GM23338 (cell line): ENCODE measurements at regions not wholly inside any gene's neighbourhood (a gene's known extent, or its start where the extent isn't known, plus 50 kb on each side); places are given as distances from the start of the nearest gene placed in this dataset.

Source experiments
- ATAC-seq: fragments of 200-7000 bp; cut with Tn5 transposase; 3 replicates; pipeline ENCODE4 v1.9.1; 2020
- DNase-seq: peaks from one replicate; pipeline ENCODE4 v3.0.0-alpha.2; 2015; ENCODE audit warnings: low spot score
- H2AFZ ChIP-seq: fragments of 200-600 bp; sonication (generic); 2 replicates; pipeline ENCODE4 v1.8.0; 2016; ENCODE audit warnings: antibody characterized with exemption, mild to moderate bottlenecking, moderate library complexity
- H3F3A ChIP-seq: fragments of 200-600 bp; sonication (generic); replicated peaks from 2 replicates; pipeline ENCODE4 v1.8.0; 2017; ENCODE audit warnings: antibody characterized with exemption, mixed run types, low read depth
- H3K27ac ChIP-seq: fragments of 200-600 bp; sonication (generic); 2 replicates; pipeline ENCODE4 v1.6.1; 2016; ENCODE audit warnings: low read depth
- H3K27me3 ChIP-seq: fragments of 200-600 bp; sonication (generic); 2 replicates; pipeline ENCODE4 v1.8.0; 2016; ENCODE audit warnings: mild to moderate bottlenecking, mixed run types, moderate library complexity; ENCODE audit not compliant: insufficient read depth
- H3K36me3 ChIP-seq: fragments of 200-600 bp; sonication (generic); 2 replicates; pipeline ENCODE4 v1.8.0; 2016; ENCODE audit warnings: mild to moderate bottlenecking; ENCODE audit not compliant: insufficient read depth
- H3K4me1 ChIP-seq: fragments of 200-600 bp; sonication (generic); 2 replicates; pipeline ENCODE4 v1.8.0; 2016; ENCODE audit warnings: mild to moderate bottlenecking, moderate library complexity; ENCODE audit not compliant: insufficient read depth
- H3K4me2 ChIP-seq: fragments of 200-600 bp; sonication (generic); 2 replicates; pipeline ENCODE4 v1.7.1; 2017; ENCODE audit warnings: mixed run types
- H3K4me3 ChIP-seq: fragments of 200-600 bp; sonication (generic); 2 replicates; pipeline ENCODE4 v1.6.1; 2016; ENCODE audit warnings: mixed run types
- H3K79me2 ChIP-seq: fragments of 200-600 bp; sonication (generic); replicated peaks from 2 replicates; pipeline ENCODE4 v1.8.0; 2017; ENCODE audit warnings: mild to moderate bottlenecking; ENCODE audit not compliant: insufficient read depth
- H3K9me2 ChIP-seq: fragments of 200-600 bp; sonication (generic); 2 replicates; pipeline ENCODE4 v1.8.0; 2017; ENCODE audit not compliant: insufficient read depth
- H4K20me1 ChIP-seq: fragments of 200-600 bp; sonication (generic); replicated peaks from 2 replicates; pipeline ENCODE4 v1.8.0; 2017; ENCODE audit warnings: mild to moderate bottlenecking; ENCODE audit not compliant: insufficient read depth
- H3K27ac Mint-ChIP-seq: 2 replicates; pipeline ENCODE4 v1.8.0; 2020; ENCODE audit warnings: inconsistent platforms, mild to moderate bottlenecking, moderate library complexity, mixed read lengths
- H3K27me3 Mint-ChIP-seq: 3 replicates; pipeline ENCODE4 v1.8.0; 2022; ENCODE audit warnings: low read depth, mild to moderate bottlenecking, moderate library complexity, mixed read lengths, inconsistent platforms; ENCODE audit not compliant: insufficient read depth, poor library complexity
- H3K36me3 Mint-ChIP-seq: 3 replicates; pipeline ENCODE4 v1.8.0; 2021; ENCODE audit warnings: low read depth, mild to moderate bottlenecking, inconsistent platforms, moderate library complexity, mixed read lengths
- H3K4me1 Mint-ChIP-seq: 3 replicates; pipeline ENCODE4 v1.8.0; 2020; ENCODE audit warnings: mild to moderate bottlenecking, inconsistent platforms, mixed read lengths
- H3K4me3 Mint-ChIP-seq: 3 replicates; pipeline ENCODE4 v1.8.0; 2021; ENCODE audit warnings: moderate library complexity, mild to moderate bottlenecking, inconsistent platforms, mixed read lengths
- H3K9me3 Mint-ChIP-seq: 3 replicates; pipeline ENCODE4 v1.8.0; 2020; ENCODE audit warnings: moderate library complexity, mild to moderate bottlenecking, inconsistent platforms, mixed read lengths
- CREB1 ChIP-seq: fragments of 250-450 bp; sonication (Bioruptor Pico); IDR thresholded peaks from 2 replicates; pipeline ENCODE4 v1.5.0; 2020; ENCODE audit warnings: low read depth, mild to moderate bottlenecking, moderate library complexity
- EZH2 ChIP-seq: fragments of 200-600 bp; sonication (generic); IDR thresholded peaks from one replicate; pipeline ENCODE4 v1.8.0; 2017; ENCODE audit warnings: antibody characterized with exemption, mild to moderate bottlenecking, low read depth; ENCODE audit not compliant: unreplicated experiment
- EZH2phosphoT487 ChIP-seq: fragments of 200-600 bp; sonication (generic); IDR thresholded peaks from one replicate; pipeline ENCODE4 v1.8.1; 2018; ENCODE audit warnings: antibody characterized with exemption; ENCODE audit not compliant: unreplicated experiment
- JUNB ChIP-seq: IDR thresholded peaks from one replicate; pipeline ENCODE4 v1.6.1; 2016; ENCODE audit warnings: antibody characterized with exemption; ENCODE audit not compliant: unreplicated experiment
- NANOG ChIP-seq: IDR thresholded peaks from 2 replicates; pipeline ENCODE4 v1.6.1; 2016; ENCODE audit warnings: antibody characterized with exemption, borderline replicate concordance
- POLR2AphosphoS5 ChIP-seq: IDR thresholded peaks from 2 replicates; pipeline ENCODE4 v1.6.1; 2016; ENCODE audit warnings: antibody characterized with exemption, low read depth
- STAT1 ChIP-seq: IDR thresholded peaks from one replicate; pipeline ENCODE4 v1.6.1; 2016; ENCODE audit warnings: antibody characterized with exemption; ENCODE audit not compliant: unreplicated experiment
- ZNF114 ChIP-seq: fragments of 250-450 bp; sonication (Bioruptor Pico); IDR thresholded peaks from 2 replicates; pipeline ENCODE4 v1.5.0; 2020; ENCODE audit warnings: mild to moderate bottlenecking, moderate library complexity
- ZNF331 ChIP-seq: fragments of 250-450 bp; sonication (Bioruptor Pico); IDR thresholded peaks from 2 replicates; pipeline ENCODE4 v1.5.0; 2020; ENCODE audit warnings: low read depth, mild to moderate bottlenecking, moderate library complexity
- TF ChIP-seq, protein P1 (sequence below): fragments of 250-450 bp; sonication (Bioruptor Pico); IDR thresholded peaks from 2 replicates; pipeline ENCODE4 v1.5.0; 2020; ENCODE audit warnings: mild to moderate bottlenecking, moderate library complexity
- TF ChIP-seq, protein P2 (sequence below): IDR thresholded peaks from one replicate; pipeline ENCODE4 v1.6.1; 2018; ENCODE audit warnings: antibody characterized with exemption; ENCODE audit not compliant: unreplicated experiment
- TF ChIP-seq, protein P3 (sequence below): IDR thresholded peaks from 2 replicates; pipeline ENCODE4 v1.6.1; 2016; ENCODE audit warnings: antibody characterized with exemption
- TF ChIP-seq, protein P4 (sequence below), 2 experiments: fragments of 200-600 bp in 1 of 2; sonication (generic) in 1 of 2; conservative IDR thresholded peaks; 2 replicates each; pipeline versions ENCODE4 v1.5.1 to v1.6.1; 2016 to 2017; ENCODE audit warnings: antibody characterized with exemption in 2 of 2, low read depth in 2 of 2, mild to moderate bottlenecking in 2 of 2, moderate library complexity in 1 of 2

DNA sequence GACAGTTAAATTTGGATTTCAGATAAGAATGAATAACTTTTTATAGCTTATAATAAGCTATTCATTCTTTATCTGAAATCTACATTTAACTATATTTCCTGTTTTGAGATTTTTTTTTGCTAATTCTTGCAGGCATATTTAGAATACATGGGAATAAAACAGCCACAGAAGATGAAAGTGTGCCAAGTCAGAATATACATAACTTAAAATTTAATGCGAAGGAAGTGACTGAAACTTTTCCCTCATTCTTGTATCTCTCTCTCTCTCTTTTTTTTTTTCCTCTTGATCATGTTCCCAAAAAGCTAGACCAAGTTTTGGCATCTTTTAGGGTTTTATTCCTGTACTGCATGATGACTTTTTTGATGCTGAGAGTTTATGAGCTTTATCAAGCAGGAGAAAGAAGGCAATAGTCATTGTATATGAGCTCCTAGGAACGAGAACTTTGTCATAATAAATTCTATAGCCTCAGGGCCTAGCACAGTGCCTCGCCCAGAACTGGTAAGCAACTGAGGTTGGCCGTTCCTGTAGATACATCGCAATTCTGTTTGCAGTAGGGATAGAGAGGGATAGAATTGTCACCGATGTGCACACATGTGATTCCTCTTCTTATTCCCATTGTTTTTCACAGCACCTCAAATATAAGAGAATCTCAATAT, 205.2 kb downstream of the MYLK4 start (continued):
- TF ChIP-seq, protein P1, sequence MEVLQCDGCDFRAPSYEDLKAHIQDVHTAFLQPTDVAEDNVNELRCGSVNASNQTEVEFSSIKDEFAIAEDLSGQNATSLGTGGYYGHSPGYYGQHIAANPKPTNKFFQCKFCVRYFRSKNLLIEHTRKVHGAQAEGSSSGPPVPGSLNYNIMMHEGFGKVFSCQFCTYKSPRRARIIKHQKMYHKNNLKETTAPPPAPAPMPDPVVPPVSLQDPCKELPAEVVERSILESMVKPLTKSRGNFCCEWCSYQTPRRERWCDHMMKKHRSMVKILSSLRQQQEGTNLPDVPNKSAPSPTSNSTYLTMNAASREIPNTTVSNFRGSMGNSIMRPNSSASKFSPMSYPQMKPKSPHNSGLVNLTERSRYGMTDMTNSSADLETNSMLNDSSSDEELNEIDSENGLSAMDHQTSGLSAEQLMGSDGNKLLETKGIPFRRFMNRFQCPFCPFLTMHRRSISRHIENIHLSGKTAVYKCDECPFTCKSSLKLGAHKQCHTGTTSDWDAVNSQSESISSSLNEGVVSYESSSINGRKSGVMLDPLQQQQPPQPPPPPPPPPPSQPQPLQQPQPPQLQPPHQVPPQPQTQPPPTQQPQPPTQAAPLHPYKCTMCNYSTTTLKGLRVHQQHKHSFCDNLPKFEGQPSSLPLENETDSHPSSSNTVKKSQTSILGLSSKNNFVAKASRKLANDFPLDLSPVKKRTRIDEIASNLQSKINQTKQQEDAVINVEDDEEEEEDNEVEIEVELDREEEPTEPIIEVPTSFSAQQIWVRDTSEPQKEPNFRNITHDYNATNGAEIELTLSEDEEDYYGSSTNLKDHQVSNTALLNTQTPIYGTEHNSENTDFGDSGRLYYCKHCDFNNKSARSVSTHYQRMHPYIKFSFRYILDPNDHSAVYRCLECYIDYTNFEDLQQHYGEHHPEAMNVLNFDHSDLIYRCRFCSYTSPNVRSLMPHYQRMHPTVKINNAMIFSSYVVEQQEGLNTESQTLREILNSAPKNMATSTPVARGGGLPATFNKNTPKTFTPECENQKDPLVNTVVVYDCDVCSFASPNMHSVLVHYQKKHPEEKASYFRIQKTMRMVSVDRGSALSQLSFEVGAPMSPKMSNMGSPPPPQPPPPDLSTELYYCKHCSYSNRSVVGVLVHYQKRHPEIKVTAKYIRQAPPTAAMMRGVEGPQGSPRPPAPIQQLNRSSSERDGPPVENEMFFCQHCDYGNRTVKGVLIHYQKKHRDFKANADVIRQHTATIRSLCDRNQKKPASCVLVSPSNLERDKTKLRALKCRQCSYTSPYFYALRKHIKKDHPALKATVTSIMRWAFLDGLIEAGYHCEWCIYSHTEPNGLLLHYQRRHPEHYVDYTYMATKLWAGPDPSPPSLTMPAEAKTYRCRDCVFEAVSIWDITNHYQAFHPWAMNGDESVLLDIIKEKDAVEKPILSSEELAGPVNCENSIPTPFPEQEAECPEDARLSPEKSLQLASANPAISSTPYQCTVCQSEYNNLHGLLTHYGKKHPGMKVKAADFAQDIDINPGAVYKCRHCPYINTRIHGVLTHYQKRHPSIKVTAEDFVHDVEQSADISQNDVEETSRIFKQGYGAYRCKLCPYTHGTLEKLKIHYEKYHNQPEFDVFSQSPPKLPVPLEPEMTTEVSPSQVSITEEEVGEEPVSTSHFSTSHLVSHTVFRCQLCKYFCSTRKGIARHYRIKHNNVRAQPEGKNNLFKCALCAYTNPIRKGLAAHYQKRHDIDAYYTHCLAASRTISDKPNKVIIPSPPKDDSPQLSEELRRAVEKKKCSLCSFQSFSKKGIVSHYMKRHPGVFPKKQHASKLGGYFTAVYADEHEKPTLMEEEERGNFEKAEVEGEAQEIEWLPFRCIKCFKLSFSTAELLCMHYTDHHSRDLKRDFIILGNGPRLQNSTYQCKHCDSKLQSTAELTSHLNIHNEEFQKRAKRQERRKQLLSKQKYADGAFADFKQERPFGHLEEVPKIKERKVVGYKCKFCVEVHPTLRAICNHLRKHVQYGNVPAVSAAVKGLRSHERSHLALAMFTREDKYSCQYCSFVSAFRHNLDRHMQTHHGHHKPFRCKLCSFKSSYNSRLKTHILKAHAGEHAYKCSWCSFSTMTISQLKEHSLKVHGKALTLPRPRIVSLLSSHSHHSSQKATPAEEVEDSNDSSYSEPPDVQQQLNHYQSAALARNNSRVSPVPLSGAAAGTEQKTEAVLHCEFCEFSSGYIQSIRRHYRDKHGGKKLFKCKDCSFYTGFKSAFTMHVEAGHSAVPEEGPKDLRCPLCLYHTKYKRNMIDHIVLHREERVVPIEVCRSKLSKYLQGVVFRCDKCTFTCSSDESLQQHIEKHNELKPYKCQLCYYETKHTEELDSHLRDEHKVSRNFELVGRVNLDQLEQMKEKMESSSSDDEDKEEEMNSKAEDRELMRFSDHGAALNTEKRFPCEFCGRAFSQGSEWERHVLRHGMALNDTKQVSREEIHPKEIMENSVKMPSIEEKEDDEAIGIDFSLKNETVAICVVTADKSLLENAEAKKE (CRISPR knock-in tag) = no peak
- TF ChIP-seq, protein P2, sequence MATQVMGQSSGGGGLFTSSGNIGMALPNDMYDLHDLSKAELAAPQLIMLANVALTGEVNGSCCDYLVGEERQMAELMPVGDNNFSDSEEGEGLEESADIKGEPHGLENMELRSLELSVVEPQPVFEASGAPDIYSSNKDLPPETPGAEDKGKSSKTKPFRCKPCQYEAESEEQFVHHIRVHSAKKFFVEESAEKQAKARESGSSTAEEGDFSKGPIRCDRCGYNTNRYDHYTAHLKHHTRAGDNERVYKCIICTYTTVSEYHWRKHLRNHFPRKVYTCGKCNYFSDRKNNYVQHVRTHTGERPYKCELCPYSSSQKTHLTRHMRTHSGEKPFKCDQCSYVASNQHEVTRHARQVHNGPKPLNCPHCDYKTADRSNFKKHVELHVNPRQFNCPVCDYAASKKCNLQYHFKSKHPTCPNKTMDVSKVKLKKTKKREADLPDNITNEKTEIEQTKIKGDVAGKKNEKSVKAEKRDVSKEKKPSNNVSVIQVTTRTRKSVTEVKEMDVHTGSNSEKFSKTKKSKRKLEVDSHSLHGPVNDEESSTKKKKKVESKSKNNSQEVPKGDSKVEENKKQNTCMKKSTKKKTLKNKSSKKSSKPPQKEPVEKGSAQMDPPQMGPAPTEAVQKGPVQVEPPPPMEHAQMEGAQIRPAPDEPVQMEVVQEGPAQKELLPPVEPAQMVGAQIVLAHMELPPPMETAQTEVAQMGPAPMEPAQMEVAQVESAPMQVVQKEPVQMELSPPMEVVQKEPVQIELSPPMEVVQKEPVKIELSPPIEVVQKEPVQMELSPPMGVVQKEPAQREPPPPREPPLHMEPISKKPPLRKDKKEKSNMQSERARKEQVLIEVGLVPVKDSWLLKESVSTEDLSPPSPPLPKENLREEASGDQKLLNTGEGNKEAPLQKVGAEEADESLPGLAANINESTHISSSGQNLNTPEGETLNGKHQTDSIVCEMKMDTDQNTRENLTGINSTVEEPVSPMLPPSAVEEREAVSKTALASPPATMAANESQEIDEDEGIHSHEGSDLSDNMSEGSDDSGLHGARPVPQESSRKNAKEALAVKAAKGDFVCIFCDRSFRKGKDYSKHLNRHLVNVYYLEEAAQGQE = no peak
- no peak for TF ChIP-seq POLR2AphosphoS5
- TF ChIP-seq ZNF331 = no peak

DNA sequence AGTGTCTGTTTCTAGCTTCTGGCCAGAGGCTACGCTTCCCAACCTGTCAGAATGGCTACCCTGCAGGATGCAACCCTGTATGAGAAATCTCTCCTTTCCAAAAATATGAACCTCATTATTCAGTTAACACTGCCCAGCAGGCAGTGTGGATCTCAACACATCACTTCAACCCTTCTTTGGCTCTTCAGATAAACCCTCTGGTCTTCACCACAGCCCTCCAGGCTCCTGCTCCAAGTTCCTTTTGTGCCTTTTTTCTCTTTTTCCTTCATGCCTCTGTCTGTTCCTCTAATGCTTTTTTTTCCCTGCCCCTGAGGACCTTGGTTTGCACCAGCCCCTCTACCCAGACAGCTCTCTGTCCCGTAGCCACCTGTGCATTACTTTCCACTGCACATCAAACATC, 207.4 kb downstream of the MYLK4 start:
- no peaks in the 10 kb centered on the region for H3F3A ChIP-seq
- H3K4me3 ChIP-seq = no peak overlapping the region
- H2AFZ ChIP-seq = no peak overlapping the region
- H3K9me2 ChIP-seq = 0 out of 2 replicates have a peak, but pooled peaks cover 3% of the 10 kb centered on the region
- no peaks in the 10 kb centered on the region for H4K20me1 ChIP-seq
- peaks cover 2% of the 10 kb centered on the region; the same call in 1 of the 3 replicates for H3K36me3 Mint-ChIP-seq
- no peaks in the 10 kb centered on the region for H3K27me3 ChIP-seq
- no peaks in the 10 kb centered on the region for H3K27me3 Mint-ChIP-seq
- H3K4me1 Mint-ChIP-seq = no peaks in the 10 kb centered on the region
- no peak overlapping the region for H3K4me3 Mint-ChIP-seq
- peaks cover 11% of the 10 kb centered on the region for H3K9me3 Mint-ChIP-seq
- no peaks in the 10 kb centered on the region for H3K36me3 ChIP-seq
- H3K4me1 ChIP-seq = no peaks in the 10 kb centered on the region
- ATAC-seq = no peak
- DNase-seq = no peak
- H3K27ac ChIP-seq = no peak overlapping the region
- no peaks in the 10 kb centered on the region for H3K79me2 ChIP-seq
- H3K4me2 ChIP-seq = no peak overlapping the region
- no peak overlapping the region for H3K27ac Mint-ChIP-seq
- TF ChIP-seq EZH2 (no peak), POLR2AphosphoS5 (no peak), EZH2phosphoT487 (no peak), ZNF114 (CRISPR knock-in tag) (no peak), CREB1 (CRISPR knock-in tag) (no peak), ZNF331 (no peak), STAT1 (no peak), JUNB (no peak), NANOG (no peak)
- TF ChIP-seq, protein P3, sequence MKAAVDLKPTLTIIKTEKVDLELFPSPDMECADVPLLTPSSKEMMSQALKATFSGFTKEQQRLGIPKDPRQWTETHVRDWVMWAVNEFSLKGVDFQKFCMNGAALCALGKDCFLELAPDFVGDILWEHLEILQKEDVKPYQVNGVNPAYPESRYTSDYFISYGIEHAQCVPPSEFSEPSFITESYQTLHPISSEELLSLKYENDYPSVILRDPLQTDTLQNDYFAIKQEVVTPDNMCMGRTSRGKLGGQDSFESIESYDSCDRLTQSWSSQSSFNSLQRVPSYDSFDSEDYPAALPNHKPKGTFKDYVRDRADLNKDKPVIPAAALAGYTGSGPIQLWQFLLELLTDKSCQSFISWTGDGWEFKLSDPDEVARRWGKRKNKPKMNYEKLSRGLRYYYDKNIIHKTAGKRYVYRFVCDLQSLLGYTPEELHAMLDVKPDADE = no peak
- TF ChIP-seq, protein P4, sequence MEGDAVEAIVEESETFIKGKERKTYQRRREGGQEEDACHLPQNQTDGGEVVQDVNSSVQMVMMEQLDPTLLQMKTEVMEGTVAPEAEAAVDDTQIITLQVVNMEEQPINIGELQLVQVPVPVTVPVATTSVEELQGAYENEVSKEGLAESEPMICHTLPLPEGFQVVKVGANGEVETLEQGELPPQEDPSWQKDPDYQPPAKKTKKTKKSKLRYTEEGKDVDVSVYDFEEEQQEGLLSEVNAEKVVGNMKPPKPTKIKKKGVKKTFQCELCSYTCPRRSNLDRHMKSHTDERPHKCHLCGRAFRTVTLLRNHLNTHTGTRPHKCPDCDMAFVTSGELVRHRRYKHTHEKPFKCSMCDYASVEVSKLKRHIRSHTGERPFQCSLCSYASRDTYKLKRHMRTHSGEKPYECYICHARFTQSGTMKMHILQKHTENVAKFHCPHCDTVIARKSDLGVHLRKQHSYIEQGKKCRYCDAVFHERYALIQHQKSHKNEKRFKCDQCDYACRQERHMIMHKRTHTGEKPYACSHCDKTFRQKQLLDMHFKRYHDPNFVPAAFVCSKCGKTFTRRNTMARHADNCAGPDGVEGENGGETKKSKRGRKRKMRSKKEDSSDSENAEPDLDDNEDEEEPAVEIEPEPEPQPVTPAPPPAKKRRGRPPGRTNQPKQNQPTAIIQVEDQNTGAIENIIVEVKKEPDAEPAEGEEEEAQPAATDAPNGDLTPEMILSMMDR (conservative IDR thresholded peaks at IDR 0.05; ENCODE audit: low read depth in 2 of 2) = no peak
